Kidney (tissue), 13 donors: ENCODE measurements at regions not wholly inside any gene's neighbourhood (a gene's known extent, or its start where the extent isn't known, plus 50 kb on each side); places are given as distances from the start of the nearest gene placed in this dataset.

ENCODE experiments used
- DNase-seq, 5 donors: peaks; one replicate each; pipeline ENCODE4 v3.0.0-alpha.2; 2013 to 2020
- FAIRE-seq: peaks from 2 replicates; lab custom pipeline; 2012; peaks lifted over from hg19 to GRCh38; lab: Jason Lieb, UNC
- H3K27ac ChIP-seq, 2 donors: one replicate each; pipeline ENCODE4 v1.7.0; 2013; ENCODE audit warnings: low read depth in 2 of 2, low read length in 2 of 2, inconsistent platforms in 1 of 2
- H3K27me3 ChIP-seq: one replicate; pipeline ENCODE4 v1.7.1; 2013; ENCODE audit warnings: low read length, inconsistent platforms; ENCODE audit not compliant: control insufficient read depth, insufficient read depth
- H3K36me3 ChIP-seq, 3 donors: one replicate each; pipeline versions ENCODE4 v1.7.0 to v1.7.1; 2013; ENCODE audit warnings: low read length in 3 of 3, control low read depth in 1 of 3, inconsistent platforms in 1 of 3; ENCODE audit not compliant: insufficient read depth in 3 of 3, control insufficient read depth in 2 of 3
- H3K4me1 ChIP-seq, 3 donors: one replicate each; pipeline versions ENCODE4 v1.7.0 to v1.7.1; 2013; ENCODE audit warnings: low read length in 3 of 3, inconsistent platforms in 1 of 3, low read depth in 1 of 3; ENCODE audit not compliant: control insufficient read depth in 2 of 3, insufficient read depth in 2 of 3
- H3K4me3 ChIP-seq, 3 donors: one replicate each; pipeline versions ENCODE4 v1.7.0 to v1.8.1; 2013; ENCODE audit warnings: low read length in 3 of 3, control low read depth in 1 of 3, inconsistent platforms in 1 of 3
- H3K9ac ChIP-seq, 3 donors: one replicate each; pipeline versions ENCODE4 v1.7.0 to v1.7.1; 2013; ENCODE audit warnings: low read length in 3 of 3, control low read depth in 1 of 3, inconsistent platforms in 1 of 3
- H3K9me3 ChIP-seq, 3 donors: one replicate each; pipeline versions ENCODE4 v1.7.0 to v1.7.1; 2013; ENCODE audit warnings: low read length in 3 of 3, control low read depth in 1 of 3, inconsistent platforms in 1 of 3; ENCODE audit not compliant: control insufficient read depth in 2 of 3, insufficient read depth in 1 of 3
- intact Hi-C: fragments of 100-400 bp; cut with DNase I; formaldehyde crosslinking; loops from one replicate; pipeline ENCODE4 v1.11.1; 2022
- TF ChIP-seq, protein P1 (sequence below): IDR thresholded peaks from 3 replicates; pipeline ENCODE4 v1.5.1; 2012; ENCODE audit warnings: mild to moderate bottlenecking, moderate library complexity, borderline replicate concordance; ENCODE audit not compliant: insufficient read depth; ENCODE audit errors: extremely low read depth
- donor health status: control.
- donor health status: control.
- donor health status: control.
- donor health status: control.
- donor health status: control.
- donor health status: DM: yes; HTN: yes; CAD: no.
- donor health status: Normal renal cell carcinoma (clear cell type).

DNA sequence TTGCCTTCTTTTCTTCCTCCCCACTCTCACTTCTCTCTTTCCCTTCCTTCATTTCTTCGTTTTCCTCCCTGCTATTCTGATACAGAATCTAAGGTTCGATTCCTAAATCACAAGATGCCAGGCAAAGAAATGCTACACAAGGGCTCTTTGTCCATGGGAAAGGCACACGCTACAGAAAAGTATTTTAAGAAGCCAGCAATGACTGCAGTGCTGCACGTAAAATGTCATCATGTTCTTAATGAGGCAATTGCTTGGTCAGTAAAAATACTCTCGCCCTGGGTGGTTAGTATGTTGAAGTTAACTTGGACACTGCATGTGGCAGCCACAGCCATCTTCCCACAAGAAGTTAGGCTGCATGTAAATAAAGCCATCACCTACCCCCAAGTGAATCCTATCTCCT, 178.4 kb downstream of the DHX15 start:
- no peak overlapping the region for H3K4me3 ChIP-seq
- H3K27me3 ChIP-seq = no peaks in the 10 kb centered on the region
- no peak overlapping the region for H3K9ac ChIP-seq
- FAIRE-seq = no peak
- H3K36me3 ChIP-seq = no peaks in the 10 kb centered on the region
- H3K27ac ChIP-seq = no peak overlapping the region
- intact Hi-C loops = no loop called here
- no peak for DNase-seq
- TF ChIP-seq, protein P1, sequence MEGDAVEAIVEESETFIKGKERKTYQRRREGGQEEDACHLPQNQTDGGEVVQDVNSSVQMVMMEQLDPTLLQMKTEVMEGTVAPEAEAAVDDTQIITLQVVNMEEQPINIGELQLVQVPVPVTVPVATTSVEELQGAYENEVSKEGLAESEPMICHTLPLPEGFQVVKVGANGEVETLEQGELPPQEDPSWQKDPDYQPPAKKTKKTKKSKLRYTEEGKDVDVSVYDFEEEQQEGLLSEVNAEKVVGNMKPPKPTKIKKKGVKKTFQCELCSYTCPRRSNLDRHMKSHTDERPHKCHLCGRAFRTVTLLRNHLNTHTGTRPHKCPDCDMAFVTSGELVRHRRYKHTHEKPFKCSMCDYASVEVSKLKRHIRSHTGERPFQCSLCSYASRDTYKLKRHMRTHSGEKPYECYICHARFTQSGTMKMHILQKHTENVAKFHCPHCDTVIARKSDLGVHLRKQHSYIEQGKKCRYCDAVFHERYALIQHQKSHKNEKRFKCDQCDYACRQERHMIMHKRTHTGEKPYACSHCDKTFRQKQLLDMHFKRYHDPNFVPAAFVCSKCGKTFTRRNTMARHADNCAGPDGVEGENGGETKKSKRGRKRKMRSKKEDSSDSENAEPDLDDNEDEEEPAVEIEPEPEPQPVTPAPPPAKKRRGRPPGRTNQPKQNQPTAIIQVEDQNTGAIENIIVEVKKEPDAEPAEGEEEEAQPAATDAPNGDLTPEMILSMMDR = no peak
- H3K9me3 ChIP-seq = no peaks in the 10 kb centered on the region
- no peaks in the 10 kb centered on the region for H3K4me1 ChIP-seq

DNA sequence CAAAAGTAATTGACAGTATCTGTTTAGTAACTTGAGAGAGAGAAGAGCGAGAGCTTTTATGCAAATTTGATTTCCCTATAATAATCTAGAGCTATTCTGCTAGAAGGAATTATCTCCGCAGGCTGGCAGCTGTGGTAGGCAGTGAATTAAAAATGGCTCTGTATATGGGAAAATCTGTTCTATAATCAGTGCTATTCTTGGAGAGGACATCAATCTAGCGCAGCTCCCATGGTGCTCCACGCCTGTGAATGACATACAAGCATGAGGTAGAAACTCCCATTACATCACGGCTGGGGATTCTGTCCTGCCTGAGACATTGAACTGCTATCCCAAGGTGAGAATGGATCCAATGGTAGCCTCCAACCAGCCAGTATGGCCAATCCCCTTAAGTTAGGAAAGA, 179.0 kb downstream of the DHX15 start:
- intact Hi-C loops = no loop called here
- Histone ChIP-seq H3K36me3 (no peaks in the 10 kb centered on the region), H3K9ac (no peak overlapping the region), H3K27me3 (no peaks in the 10 kb centered on the region), H3K4me3 (no peak overlapping the region), H3K27ac (no peak overlapping the region), H3K4me1 (no peaks in the 10 kb centered on the region), H3K9me3 (no peaks in the 10 kb centered on the region)
- TF ChIP-seq, protein P1 = no peak
- DNase-seq = no peak
- no peak for FAIRE-seq

DNA sequence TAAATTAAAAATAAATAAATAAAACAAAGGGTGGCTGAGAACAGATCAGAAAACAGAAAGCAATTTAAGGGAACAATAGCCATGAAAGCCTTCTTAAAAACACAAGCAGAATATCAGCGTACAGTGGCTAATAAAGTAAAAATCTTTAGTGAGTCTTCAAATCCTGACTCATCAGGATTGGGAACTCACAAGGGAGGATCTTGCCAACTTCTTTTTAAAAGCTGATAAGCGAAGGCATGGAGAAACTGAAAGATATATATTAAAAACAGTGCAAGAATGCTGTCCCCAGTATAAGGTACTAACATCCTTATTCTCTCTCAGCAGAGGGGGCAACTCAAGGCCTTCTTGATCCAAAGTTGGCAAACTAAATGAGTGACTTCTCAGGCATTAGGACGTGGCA, 180.1 kb downstream of the DHX15 start:
- Histone ChIP-seq H3K27me3 (no peaks in the 10 kb centered on the region), H3K9ac (no peak overlapping the region), H3K9me3 (no peaks in the 10 kb centered on the region), H3K36me3 (no peaks in the 10 kb centered on the region), H3K27ac (no peak overlapping the region), H3K4me1 (no peaks in the 10 kb centered on the region), H3K4me3 (no peak overlapping the region)
- FAIRE-seq (no peak), DNase-seq (no peak)
- TF ChIP-seq, protein P1 = no peak
- intact Hi-C loops = no loop called here

GRCh38 chr4:24403265-24403664, 181.1 kb downstream of the DHX15 start:
- H3K4me3 ChIP-seq = no peak overlapping the region
- H3K27me3 ChIP-seq = no peaks in the 10 kb centered on the region
- intact Hi-C loops = no loop called here
- no peaks in the 10 kb centered on the region for H3K9me3 ChIP-seq
- no peak overlapping the region for H3K27ac ChIP-seq
- H3K4me1 ChIP-seq = no peaks in the 10 kb centered on the region
- FAIRE-seq (no peak), DNase-seq (no peak)
- TF ChIP-seq, protein P1 = no peak
- H3K36me3 ChIP-seq = no peaks in the 10 kb centered on the region
- no peak overlapping the region for H3K9ac ChIP-seq
